Activated CD8-positive, alpha-beta memory T cell treated with anti-CD3 and anti-CD28 coated beads for 24 hours (primary cell): ENCODE measurements at regions not wholly inside any gene's neighbourhood (a gene's known extent, or its start where the extent isn't known, plus 50 kb on each side); places are given as distances from the start of the nearest gene placed in this dataset.

Source experiments
- DNase-seq: peaks from one replicate; pipeline ENCODE4 v3.0.0-alpha.2; 2020

DNA sequence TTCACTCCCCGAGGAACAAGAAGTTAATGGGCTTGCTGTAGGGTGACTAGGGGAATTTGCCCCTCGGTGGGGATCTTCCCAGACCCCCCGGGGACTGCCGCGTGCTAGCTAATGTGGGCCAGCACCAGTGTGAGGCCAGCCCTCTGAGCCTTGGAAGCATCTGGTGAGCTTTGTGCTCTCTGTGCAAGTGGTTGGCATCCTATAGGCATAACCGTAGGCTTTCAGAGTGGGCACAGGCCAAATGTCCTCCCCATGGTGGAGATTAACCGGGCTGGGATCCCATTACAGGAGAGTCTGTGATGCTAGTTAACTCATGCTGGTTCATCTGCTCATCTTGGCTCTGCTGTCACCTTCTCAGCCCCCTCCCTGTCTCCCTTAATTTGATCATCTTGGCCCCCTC lies 125.7 kb downstream of the TRIM29 start:
- DNase-seq, result no peak

DNA sequence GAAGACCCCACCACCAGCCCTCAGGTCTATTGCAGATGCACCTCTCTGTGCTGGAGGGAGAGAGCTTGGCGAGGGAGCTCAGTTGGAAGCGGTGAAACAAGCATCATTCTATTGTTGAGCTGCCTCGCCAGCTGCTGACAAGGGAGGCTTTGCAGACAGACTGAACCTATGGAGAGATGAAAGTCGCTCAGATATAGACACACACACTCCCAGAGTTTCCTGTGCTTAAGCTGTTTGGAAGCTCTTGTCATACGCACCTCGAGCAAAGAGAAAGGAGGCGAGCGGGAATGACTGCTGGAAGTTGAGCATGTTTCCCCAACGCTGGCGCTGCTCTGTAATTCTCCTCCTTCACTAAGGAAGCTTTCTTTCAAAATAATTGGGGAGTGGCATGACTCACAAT lies 126.1 kb downstream of the TRIM29 start:
- DNase-seq, result no peak

DNA sequence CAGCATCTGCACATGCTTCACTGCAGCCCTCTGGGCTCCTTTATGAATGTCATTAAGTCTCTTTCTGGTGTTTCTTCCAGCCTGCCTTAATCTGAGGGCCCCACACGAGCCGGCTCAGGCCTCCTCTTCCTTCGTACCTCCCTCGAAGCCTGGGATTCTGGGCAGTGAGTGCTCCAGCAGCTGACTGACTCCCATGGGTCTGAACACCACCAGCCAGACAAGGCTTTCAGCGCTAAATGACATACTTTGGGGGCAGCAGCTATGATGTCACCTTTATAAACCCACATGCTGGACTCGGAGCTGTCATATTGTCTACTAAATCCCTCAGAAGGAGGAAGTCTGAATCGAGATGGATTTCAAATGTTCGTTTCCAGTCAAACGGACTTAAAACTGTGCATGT lies 127.1 kb downstream of the TRIM29 start:
- DNase-seq, result no peak

DNA sequence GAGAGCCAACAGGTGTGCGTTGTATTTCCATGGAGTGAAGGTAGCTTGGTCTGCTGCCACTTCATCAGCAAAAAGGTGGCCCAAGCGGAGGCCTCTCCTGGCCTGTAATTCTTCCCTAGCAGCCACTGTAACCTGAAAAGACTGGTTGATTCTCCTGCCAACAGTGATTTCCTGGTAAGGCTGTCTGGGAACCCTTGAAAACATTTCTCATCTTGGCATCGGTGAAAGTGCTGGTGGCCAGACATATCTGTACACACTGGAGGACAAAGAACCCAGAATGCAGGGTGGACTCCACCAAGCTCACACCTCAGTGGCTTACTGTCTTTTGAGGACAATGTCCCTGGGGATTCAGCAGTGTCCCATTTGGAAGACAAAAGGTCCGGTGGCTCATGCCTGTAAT lies 128.0 kb downstream of the TRIM29 start:
- DNase-seq, result no peak

DNA sequence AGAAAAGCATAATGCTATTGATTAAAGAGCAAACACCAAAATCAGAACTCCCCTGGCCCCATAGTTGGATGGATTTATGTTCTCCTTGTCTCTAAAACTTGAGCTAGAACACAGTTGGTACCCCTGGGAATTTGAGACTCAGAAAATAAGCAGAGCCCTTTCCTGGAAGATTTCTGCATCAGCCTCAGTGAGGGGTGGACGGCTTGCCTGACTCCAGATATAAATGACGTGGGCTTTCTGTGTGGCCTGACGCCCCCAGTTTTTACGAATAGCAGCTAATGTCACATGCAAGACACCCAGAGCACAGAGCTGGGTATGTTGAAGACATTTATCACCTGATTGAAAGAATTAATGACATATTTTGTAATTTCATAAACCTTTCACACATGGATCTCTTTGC lies 130.8 kb downstream of the TRIM29 start:
- DNase-seq, result no peak

DNA sequence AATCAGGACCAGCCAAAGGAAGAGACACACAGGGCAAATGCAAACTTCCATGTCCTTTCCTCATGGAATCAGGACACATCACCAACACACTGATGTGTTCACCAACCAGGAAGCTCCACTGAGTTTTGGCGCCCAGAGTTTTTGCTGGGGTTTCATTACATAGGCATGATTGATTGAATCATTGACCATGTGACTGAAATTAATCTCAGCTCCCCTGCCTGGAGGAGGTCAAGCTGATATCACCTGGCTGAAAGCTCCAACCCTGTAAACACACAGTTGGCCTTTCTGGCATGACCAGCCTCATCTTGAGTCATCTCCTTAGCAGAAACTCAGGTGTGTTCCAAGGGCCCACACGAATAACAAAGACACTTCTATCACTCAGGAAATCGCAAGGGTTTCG lies 133.2 kb downstream of the TRIM29 start:
- DNase-seq, result no peak

DNA sequence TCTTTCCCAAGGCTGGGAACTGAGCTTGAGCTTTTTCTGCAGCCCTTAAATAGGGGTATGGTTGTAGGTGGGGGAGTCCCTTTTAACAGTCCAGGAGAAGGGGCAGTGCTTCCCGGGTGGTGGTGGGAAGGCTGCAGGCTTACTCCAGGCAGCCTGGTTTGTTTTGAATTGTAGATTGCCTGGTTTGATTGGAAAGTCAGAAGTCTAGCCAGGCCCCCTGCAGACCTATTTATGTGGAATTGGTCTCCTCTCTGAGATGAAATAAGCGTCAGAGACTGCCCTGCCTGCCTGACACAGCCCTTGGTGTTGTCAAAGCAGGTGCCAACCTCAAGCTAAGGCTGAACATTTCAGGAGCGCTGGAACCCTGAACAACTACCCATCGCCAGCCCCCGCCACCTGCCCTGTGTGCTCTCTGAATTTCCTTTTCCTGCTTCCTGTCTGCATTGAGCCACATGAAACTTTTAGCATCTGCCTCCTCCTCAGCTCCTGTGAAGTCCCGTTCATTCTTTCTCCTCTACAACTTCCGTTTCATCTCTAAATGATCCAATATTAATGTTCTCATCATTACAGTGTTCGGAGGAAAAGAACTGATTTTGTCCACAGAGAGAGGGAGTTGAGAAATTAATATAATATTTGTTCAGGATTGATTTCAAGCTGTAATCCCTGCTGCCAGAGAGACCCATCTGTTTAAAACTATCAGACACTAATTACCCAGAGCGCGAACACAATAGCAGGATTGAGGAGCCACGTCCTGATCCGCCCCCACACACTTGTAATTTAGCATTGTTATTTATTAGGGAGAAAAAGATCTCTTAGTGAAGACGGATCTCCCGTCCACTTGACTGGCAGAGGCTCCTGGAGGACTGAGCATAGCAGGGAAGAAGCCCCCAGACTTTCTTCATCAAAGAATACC lies 136.5 kb downstream of the TRIM29 start:
- DNase-seq, result no peak

DNA sequence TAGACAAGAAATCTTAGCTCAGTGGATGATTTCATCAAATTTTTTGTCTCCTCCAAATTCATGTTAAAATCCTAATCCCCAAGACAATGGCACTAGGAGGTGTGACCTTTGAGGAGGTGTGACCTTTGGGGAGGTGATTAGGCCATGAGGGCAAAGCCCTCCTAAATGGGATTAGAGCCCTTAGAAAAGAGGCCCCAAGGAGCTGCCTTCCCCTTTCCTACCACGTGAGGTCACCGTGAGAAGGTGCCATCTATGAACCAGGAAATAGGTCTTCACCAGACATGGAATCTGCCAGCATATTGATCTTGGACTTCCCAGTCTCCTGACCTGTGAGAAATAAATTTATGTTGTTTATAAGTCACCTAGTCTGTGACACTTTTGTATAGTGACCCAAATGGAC lies 138.7 kb downstream of the TRIM29 start:
- no peak for DNase-seq

DNA sequence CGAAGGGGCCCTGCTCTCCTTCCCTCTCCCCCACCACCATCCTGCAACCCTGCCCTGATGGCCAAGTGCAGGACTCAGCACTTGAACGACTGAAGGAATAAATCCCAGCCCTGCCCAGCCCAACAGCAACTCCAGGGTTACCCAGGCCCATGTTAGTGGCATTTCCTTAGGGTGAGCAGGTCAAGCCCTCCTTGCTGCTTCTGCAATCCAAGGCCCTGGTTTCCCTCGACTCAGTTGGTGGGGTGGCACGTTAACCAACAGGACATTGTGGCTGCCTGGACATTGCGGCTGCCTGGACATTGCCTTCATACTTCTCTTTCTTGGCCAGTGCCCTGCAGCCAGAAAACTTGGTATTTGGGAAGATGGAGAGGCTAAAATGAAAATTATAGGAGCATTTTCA lies 141.4 kb downstream of the TRIM29 start:
- DNase-seq, result no peak

DNA sequence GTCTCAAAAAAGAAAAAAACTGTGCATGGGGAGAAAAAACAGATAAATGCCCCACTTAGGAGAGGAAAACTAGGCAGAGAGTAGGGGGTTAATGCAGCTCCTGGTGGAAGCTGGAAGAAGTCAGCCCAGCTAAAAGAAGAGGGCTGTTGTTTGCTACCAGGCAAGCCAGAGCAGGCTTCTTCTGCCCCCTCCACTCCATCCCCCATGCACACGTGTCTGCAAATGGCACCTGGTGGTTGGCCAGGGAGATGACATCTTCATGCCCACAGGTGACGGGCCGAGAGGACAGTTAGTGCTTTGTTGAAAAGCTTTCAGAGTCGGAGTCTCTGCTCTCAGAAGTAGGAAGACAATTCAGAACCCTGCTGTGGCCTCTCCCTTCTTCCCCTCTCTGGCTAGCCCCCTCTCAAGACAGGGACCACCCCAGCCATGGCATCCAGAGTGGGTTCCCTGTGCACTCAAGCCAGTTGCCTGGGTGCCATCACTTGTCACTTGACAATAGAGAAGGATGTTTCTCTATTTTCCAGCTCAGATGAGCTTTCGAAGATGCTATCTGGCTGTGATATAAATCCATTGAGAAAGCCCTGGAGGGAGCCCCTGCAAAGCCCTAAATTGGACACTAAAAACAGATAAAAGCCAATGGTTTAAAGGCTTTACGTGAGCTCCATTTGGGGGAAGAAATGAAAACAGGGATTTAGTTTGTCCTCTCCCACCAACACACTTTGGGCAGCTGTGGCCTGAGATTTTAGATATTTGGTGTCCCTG lies 142.0 kb downstream of the TRIM29 start:
- no peak for DNase-seq

DNA sequence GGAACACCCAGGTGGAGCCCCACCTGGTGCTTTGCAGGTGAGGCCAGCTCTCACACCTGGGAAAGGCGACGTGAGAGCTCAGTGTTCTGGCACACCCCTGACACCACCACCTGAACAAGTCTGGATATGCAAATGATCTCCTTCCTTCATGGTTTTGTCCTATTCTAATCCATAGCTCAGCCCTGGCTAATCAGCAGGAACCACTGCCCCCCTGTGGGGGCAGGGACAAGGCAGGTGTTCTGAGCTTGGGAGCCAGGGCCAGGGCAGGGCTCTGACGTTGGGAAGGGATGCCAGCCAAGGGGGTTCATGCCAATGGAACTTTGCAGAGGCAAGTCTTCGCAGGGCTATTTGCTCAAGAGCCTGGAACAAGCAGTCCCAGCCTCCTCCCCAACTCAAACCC lies 144.2 kb downstream of the TRIM29 start:
- no peak for DNase-seq

DNA sequence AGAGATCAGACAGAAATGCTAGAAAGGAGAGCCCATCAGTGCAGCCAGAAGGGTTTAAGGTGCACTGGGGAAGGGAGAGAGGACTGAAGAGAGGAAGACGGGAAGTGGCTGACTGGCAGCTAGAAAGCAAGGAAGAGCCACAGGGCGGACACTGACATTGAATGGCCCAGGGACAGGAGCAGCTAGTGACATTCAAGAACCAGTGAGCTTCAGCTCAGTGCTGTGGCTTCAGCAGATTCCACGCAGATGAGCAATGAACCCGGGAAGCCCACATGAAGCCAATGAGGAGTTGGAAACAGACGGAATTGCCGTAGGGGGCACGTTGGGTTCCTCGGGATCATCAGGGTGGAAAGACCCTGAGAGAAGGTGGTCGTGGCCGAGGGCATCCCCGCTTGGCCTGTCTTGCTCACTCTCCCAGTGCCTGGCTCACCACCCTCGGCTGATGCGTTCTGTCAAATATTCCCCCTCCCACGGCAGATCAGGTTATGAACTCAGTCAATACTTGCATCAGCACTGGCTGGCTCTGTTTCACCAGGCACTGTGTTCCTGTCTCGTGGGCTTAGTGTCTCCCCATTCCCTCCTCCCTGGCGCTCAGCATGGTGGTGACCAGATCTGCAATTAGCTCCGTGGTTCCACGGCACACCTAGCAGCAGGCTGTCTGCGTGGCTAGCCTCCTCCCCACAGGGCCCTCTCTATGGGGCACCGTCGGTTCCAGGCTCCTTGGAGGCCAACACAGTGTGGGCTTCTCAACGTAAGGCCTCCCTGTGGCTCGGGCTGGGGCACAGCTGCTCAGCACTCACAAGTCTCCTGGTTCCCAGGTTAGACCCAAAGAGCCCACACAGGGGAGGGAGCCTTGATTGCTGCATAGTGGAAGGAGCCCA lies 145.5 kb downstream of the TRIM29 start:
- DNase-seq, result no peak

DNA sequence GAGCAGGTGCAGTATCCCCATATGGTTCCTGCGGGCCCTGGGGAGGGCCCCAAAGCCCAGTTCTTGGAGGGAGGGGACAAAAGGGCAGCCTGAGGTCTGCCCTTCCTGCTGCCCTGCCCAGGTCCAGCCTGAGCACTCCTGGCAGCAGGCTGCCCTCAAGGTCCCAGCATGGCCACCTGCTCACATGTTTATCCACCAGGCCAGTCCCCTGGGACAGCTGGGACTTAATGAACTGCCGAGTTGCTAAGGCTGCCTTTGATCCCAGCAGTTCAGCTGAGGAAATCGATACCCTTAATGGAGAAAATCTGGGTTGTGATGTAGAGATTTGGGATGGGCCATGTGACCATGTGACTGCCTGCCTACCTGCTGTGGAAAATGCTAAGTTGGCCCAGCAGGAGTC lies 146.2 kb downstream of the TRIM29 start:
- no peak for DNase-seq

DNA sequence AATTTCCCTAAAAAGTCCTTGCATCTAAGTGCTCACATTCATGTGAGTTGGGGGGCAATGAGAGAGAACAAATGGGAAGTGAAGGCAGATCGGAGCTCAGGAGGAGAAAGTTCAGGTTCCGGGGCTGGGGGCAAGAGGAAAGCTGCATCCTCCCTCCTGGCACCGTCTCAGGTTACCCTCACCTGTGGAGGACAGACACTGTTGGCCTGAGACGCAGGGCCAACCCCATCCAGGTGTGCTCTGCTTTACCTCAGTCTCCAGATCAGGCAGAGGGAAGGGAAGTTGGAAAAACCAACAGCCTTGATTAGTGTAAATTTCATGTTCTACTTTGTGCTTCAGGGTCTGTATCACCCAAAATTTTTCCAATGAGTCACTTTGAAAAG lies 146.9 kb downstream of the TRIM29 start:
- no peak for DNase-seq

DNA sequence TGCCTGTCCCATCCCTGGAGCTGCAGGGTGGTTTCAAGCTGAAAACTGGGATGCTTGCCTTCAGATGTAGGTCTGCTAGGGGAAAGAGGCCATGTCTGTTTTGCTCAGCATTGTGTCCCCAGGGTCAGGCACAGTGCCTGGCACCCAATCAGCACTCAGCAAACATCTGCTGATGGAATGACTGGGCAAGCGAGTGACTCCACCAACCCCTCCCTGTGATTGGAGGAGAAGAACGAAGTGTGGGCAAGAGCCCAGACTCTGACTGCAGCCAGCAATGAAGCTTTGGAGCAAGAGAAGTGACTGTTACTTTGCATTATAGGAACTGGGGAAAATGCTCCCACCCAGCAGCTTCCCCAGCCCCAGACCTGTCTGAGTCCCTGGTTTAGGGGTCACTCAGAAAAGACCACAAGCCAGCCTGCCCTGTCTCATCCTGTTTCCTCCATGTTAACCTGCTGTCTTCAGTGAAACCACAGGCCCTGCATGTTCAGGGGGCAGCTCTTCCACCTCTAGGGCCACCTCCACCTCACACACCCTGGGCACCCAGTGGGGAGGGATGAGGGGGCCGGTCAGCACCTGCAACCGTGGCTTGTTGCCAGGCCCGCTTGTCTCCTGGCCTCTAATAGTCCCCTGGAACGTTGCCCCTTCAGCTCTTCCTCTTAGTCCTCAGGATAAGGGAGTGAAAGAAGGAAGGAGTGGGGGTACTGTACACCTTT lies 147.4 kb downstream of the TRIM29 start:
- no peak for DNase-seq

DNA sequence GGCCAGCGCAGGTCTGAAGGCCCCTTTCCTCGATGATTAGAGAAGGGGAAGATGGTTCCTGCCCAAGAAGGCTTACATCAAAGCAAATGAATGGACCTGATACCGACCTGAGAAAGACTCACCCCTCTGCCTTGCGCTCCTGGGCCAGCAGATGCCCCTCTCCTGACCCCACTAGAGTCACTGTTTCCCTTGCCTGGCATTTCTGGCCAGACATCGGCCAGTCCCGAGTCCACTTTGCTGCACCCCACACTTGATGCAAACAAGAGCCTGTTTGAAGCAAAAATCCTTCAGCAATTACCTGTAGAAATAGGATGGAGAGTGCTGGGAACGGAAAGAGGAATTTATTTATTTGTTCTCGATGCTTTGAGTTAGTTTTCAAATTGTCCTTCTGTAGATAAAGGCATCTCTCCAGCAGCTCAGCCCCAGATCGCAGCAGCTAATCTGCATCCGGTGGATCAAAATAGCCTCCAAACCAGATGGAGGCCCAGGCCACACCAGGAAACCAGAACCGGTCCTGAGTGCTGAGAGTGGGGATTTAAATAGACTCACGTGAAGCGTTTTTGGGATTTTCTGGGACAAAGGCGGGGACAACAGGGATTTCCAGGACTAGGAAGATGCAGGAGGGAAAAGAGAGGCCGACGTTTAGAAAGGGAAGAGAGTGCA lies 148.6 kb downstream of the TRIM29 start:
- no peak for DNase-seq

DNA sequence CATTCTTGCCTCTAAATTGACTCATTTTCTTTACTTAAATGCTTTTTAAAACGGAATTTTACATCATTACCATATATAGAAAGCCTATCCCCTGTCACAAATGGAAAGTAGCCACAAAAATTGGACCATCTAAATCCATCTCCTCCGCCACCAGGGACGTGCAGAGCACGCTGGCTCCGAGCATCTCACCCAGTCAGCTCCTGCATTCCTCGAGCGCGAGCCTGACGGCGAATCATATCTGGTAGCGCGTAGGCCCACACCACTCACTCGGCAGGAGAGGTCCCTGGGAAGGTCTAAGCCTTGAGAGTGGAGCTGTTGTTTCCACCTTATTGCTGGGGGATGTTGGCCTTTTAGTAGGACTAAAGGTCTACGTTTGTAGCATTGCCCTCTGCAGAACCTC lies 152.4 kb downstream of the TRIM29 start:
- DNase-seq, result no peak

DNA sequence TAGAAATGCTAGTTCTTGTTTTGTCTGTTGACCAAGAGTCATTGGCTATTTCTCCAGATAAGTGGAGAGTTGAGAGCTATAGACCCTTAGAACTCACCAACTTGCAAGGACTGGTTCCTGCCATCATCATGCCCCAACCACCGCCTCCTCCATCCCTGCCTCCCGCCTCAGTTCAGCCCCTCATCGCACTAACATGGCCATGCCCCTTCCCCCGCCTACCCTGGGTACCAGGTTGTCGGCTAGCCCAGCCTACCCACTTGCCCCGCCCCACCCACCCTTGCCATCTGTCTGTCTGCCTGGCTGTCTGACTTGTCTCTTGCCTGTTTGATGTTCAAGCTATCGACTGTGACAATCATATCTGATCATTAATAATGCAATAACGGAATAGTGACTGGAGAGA lies 154.1 kb downstream of the TRIM29 start:
- DNase-seq, result no peak

DNA sequence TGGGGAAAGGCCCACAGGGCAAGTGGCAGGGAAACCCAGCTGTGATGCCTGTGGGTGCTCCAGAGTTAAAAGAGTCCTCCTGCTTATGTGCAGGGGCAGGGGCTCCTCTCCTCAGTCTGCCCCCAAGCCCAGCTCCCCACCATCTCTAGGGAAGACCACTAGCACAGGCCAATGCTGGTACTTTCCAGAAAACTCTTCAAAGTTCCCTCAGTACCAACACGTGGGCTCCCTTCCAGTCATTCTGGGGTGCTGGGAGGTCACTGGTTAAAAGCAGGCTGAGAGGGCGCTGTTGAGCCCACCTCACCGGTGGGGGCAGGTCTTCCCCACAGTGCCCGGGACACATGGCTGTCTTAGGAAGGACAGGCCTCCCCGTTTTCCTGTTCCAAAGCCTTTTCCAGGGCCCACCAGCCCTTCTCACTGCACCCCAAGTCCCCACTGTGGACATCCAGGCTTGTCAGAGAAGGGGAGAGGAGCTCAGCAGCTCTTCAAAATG lies 154.6 kb downstream of the TRIM29 start:
- no peak for DNase-seq

DNA sequence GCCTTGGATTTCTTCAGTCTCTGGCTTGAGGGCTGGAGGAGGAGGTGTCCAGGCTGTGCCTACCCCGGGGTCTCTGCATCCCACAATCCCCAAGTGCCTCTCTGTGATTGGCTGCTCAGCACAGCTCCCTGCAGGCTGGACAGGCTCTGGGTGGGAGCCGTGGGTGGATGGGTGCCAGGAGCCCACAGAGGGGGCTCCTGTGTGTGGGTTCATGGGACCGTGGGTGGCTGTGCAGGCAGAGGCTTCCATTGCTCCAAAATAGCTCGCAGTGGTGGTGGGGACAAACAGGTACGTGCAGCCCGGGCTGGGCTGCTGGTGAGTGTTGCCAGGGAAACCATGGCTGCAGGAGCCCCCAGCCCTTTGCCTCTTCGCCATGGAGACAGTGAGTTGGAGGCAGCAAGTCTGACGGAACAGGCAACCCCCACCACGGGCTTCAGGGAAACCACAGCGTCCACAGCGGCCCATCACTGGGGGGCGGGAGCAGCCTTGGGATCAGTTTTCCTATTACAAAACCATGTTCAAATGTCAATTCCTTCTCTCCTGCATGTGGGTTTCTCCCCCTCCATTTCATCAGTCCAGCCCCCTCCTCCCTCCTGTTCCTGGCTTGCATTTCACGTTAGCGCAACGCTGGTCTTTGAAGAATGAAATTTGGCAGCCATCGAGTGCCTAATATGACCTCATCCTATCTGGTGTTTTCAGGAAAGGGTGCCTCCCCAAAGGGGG lies 155.2 kb downstream of the TRIM29 start:
- no peak for DNase-seq

DNA sequence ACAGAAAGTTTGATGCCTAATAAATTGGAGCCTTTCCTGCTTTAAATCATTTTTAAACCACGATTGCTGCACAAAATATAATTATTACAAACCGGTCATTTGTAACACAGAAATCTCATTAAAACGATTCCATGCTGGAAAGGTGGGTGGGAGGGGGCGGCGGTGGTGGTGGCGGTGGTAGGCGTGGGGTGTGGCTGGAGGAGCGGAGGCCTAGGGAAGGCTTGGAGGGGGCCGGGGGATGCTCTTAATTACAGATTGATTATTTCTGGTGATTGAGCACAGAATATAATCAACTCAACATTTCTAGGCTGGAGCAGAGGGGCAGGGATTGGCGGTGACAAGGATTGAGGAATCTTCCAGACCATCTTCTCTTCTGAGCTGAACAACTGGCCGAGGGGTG lies 157.5 kb downstream of the TRIM29 start:
- no peak for DNase-seq
